HepG2 (cell line): ENCODE measurements at regions not wholly inside any gene's neighbourhood (a gene's known extent, or its start where the extent isn't known, plus 50 kb on each side); places are given as distances from the start of the nearest gene placed in this dataset.

Source experiments
- ARID5B ChIP-seq: IDR thresholded peaks from 2 replicates; pipeline ENCODE4 v1.4.0; 2020; ENCODE audit warnings: mild to moderate bottlenecking, missing genetic modification reagents
- FOXO1 ChIP-seq: sonication (generic); formaldehyde crosslinking; IDR thresholded peaks from 2 replicates; pipeline ENCODE4 v1.4.0; 2020; ENCODE audit warnings: missing genetic modification reagents
- HDAC1 ChIP-seq: sonication (generic); formaldehyde crosslinking; IDR thresholded peaks from 2 replicates; pipeline ENCODE4 v1.5.1; 2020; ENCODE audit warnings: mild to moderate bottlenecking, missing genetic modification reagents
- JUND ChIP-seq: sonication (generic); formaldehyde crosslinking; IDR thresholded peaks from 2 replicates; pipeline ENCODE4 v1.8.0; 2022; ENCODE audit warnings: mild to moderate bottlenecking, missing genetic modification reagents
- PHF20 ChIP-seq: sonication (generic); formaldehyde crosslinking; IDR thresholded peaks from 2 replicates; pipeline ENCODE4 v1.5.0; 2020; ENCODE audit warnings: mild to moderate bottlenecking, missing genetic modification reagents
- POLR2AphosphoS5 ChIP-seq: IDR thresholded peaks from 2 replicates; pipeline ENCODE4 v1.6.1; 2012; ENCODE audit warnings: low read depth, low read length
- PRDM4 ChIP-seq: sonication (generic); formaldehyde crosslinking; IDR thresholded peaks from 2 replicates; pipeline ENCODE4 v1.9.0; 2021; ENCODE audit warnings: missing genetic modification reagents, borderline replicate concordance
- ZC3H13 ChIP-seq: sonication (generic); formaldehyde crosslinking; IDR thresholded peaks from 2 replicates; pipeline ENCODE4 v1.8.1; 2023; ENCODE audit warnings: mild to moderate bottlenecking, missing genetic modification reagents, moderate library complexity
- ZNF33A ChIP-seq: sonication (generic); formaldehyde crosslinking; IDR thresholded peaks from 2 replicates; pipeline ENCODE4 v1.5.1; 2020; ENCODE audit warnings: missing genetic modification reagents, mild to moderate bottlenecking, moderate library complexity, borderline replicate concordance
- ZNF609 ChIP-seq: sonication (generic); formaldehyde crosslinking; IDR thresholded peaks from 2 replicates; pipeline ENCODE4 v1.4.0; 2020; ENCODE audit warnings: mild to moderate bottlenecking, missing genetic modification reagents, borderline replicate concordance

GRCh38 chr14:49417790-49418189 lies 168.4 kb downstream of the RPS29 start (continued):
- no peak for TF ChIP-seq FOXO1 (CRISPR knock-in tag)
- no peak for TF ChIP-seq PHF20
- no peak for TF ChIP-seq PRDM4 (CRISPR knock-in tag)
- no peak for TF ChIP-seq JUND (CRISPR knock-in tag)
- no peak for TF ChIP-seq ARID5B (CRISPR knock-in tag)
- no peak for TF ChIP-seq POLR2AphosphoS5
- no peak for TF ChIP-seq ZNF609
- no peak for TF ChIP-seq ZC3H13 (CRISPR knock-in tag)
- no peak for TF ChIP-seq ZNF33A (CRISPR knock-in tag)
- no peak for TF ChIP-seq HDAC1 (CRISPR knock-in tag)
- TF ChIP-seq, all 625 proteins: peak for 0
